Daoy (cell line): ENCODE measurements at regions not wholly inside any gene's neighbourhood (a gene's known extent, or its start where the extent isn't known, plus 50 kb on each side); places are given as distances from the start of the nearest gene placed in this dataset.
"Not testable (repeated sequence)": the region's sequence is repeated elsewhere in the genome, so short reads cannot be mapped to it uniquely, and the experiment has no call there.

Experiments used
- DNase-seq: peaks from one replicate; pipeline ENCODE4 v3.0.0-alpha.2; 2015; ENCODE audit warnings: low read depth

- peak; percentile 32 for DNase-seq
Measured at GRCh38 chr7:122248472-122248871, 56.1 kb downstream of the FEZF1 start.

GRCh38 chr7:122238729-122239128 lies 65.8 kb downstream of the FEZF1 start:
- peak; percentile 44 for DNase-seq

GRCh38 chr7:122238297-122238696 lies 66.3 kb downstream of the FEZF1 start:
- not testable (repeated sequence) for DNase-seq

- DNase-seq = no peak
Measured at GRCh38 chr7:122225874-122226273, 78.7 kb downstream of the FEZF1 start.

- peak; percentile 33 for DNase-seq
Measured at GRCh38 chr7:122219253-122219865, 75.3 kb upstream of the AASS start.

GRCh38 chr7:122217125-122217524 lies 73.1 kb upstream of the AASS start:
- DNase-seq = no peak

GRCh38 chr7:122212754-122213153 lies 68.7 kb upstream of the AASS start:
- no peak for DNase-seq

GRCh38 chr7:122211362-122211761 lies 67.3 kb upstream of the AASS start:
- DNase-seq = no peak

- no peak for DNase-seq
Measured at GRCh38 chr7:122206985-122207384, 62.9 kb upstream of the AASS start.

GRCh38 chr7:122203814-122204213 lies 59.8 kb upstream of the AASS start:
- no peak for DNase-seq

- DNase-seq = no peak
Measured at GRCh38 chr7:122200888-122201287, 56.8 kb upstream of the AASS start.

- no peak for DNase-seq
Measured at GRCh38 chr7:122199171-122199570, 55.1 kb upstream of the AASS start.

GRCh38 chr7:122198581-122198980 lies 54.5 kb upstream of the AASS start:
- DNase-seq = no peak
